T-helper 2 cell treated with Interferon-gamma antibody and Interleukin-4, amounts not matched to agents 5 μg/mL and 100 μg/mL, for 36 hours (primary cell): ENCODE measurements at regions not wholly inside any gene's neighbourhood (a gene's known extent, or its start where the extent isn't known, plus 50 kb on each side); places are given as distances from the start of the nearest gene placed in this dataset.

Source experiments
- DNase-seq: peaks from one replicate; pipeline ENCODE4 v3.0.0; 2021; ENCODE audit warnings: low spot score
- H3K27ac Mint-ChIP-seq: one replicate; pipeline ENCODE4 v1.8.0; 2021; ENCODE audit warnings: mild to moderate bottlenecking, mixed read lengths
- H3K27me3 Mint-ChIP-seq: one replicate; pipeline ENCODE4 v1.8.0; 2021; ENCODE audit warnings: low read depth, mixed read lengths
- H3K36me3 Mint-ChIP-seq: one replicate; pipeline ENCODE4 v1.8.0; 2021; ENCODE audit warnings: low read depth, mixed read lengths
- H3K4me1 Mint-ChIP-seq: one replicate; pipeline ENCODE4 v1.8.0; 2021; ENCODE audit warnings: low read depth, mixed read lengths
- H3K4me3 Mint-ChIP-seq: one replicate; pipeline ENCODE4 v1.8.0; 2022; ENCODE audit warnings: mild to moderate bottlenecking, moderate library complexity, mixed read lengths
- H3K9me3 Mint-ChIP-seq: one replicate; pipeline ENCODE4 v1.8.0; 2021; ENCODE audit warnings: mixed read lengths

DNA sequence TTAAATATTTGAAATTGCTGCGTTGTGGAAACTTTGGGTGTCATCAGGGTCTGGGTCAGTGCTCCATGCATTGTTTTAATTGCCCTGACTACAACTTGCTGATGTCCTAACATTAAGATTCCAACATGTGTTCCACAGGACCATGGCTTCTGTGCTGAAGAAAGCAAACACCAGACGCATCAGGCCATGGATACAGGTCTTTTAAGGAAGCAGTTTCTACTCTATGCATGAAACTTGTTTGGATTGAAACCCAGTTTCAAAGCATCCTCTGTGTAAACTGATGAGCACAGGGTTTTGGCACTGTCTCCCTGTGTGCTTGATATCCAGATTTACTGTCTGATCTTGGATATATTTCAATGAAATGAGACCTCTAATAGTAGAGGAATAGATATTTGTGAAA is 328.4 kb upstream of the SLC10A2 start:
- no peak overlapping the region for H3K4me3 Mint-ChIP-seq
- no peaks in the 10 kb centered on the region for H3K36me3 Mint-ChIP-seq
- H3K27ac Mint-ChIP-seq: no peak overlapping the region
- DNase-seq: no peak
- peaks cover 7% of the 10 kb centered on the region for H3K9me3 Mint-ChIP-seq
- H3K4me1 Mint-ChIP-seq: no peaks in the 10 kb centered on the region
- no peaks in the 10 kb centered on the region for H3K27me3 Mint-ChIP-seq

GRCh38 chr13:103391936-103392335 is 325.7 kb upstream of the SLC10A2 start:
- Mint-ChIP-seq H3K4me1 (no peaks in the 10 kb centered on the region), H3K4me3 (no peak overlapping the region), H3K9me3 (no peaks in the 10 kb centered on the region)

GRCh38 chr13:103388839-103389238 is 322.6 kb upstream of the SLC10A2 start:
- no peak for DNase-seq
- Mint-ChIP-seq H3K36me3 (no peaks in the 10 kb centered on the region), H3K9me3 (no peaks in the 10 kb centered on the region), H3K27me3 (no peaks in the 10 kb centered on the region), H3K27ac (no peak overlapping the region), H3K4me3 (no peak overlapping the region), H3K4me1 (no peaks in the 10 kb centered on the region)

More at GRCh38 chr13:103391936-103392335, 325.7 kb upstream of the SLC10A2 start:
- no peaks in the 10 kb centered on the region for H3K27me3 Mint-ChIP-seq
- no peaks in the 10 kb centered on the region for H3K36me3 Mint-ChIP-seq
- no peak for DNase-seq
- no peak overlapping the region for H3K27ac Mint-ChIP-seq

- no peak overlapping the region for H3K27ac Mint-ChIP-seq
- DNase-seq: no peak
- H3K4me3 Mint-ChIP-seq: no peak overlapping the region
- no peaks in the 10 kb centered on the region for H3K4me1 Mint-ChIP-seq
- no peaks in the 10 kb centered on the region for H3K36me3 Mint-ChIP-seq
- no peaks in the 10 kb centered on the region for H3K9me3 Mint-ChIP-seq
- H3K27me3 Mint-ChIP-seq: no peaks in the 10 kb centered on the region
Measured at GRCh38 chr13:103386341-103386740, 320.1 kb upstream of the SLC10A2 start.

DNA sequence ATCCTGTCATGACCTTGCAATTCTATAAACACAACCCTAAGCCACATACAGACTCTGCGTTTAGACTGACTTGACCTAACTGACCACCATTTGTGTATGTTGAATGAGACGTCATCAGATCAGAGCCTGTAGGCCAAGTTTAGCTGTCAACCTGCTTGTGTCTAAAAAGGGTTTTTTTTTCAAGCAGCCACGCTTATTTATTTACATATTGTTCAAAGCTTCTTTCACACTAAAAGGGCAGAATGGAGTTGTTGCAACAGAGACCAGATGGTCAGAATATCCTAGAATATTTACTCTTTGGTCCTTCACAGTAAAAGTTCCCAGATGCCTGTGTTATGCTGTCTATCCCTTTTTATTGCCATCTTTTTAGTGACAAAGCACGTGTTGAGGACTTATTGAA is 307.7 kb upstream of the SLC10A2 start:
- Mint-ChIP-seq H3K4me3 (no peak overlapping the region), H3K27me3 (no peaks in the 10 kb centered on the region), H3K36me3 (no peaks in the 10 kb centered on the region), H3K9me3 (peaks cover 15% of the 10 kb centered on the region), H3K4me1 (no peaks in the 10 kb centered on the region), H3K27ac (no peak overlapping the region)
- no peak for DNase-seq

DNA sequence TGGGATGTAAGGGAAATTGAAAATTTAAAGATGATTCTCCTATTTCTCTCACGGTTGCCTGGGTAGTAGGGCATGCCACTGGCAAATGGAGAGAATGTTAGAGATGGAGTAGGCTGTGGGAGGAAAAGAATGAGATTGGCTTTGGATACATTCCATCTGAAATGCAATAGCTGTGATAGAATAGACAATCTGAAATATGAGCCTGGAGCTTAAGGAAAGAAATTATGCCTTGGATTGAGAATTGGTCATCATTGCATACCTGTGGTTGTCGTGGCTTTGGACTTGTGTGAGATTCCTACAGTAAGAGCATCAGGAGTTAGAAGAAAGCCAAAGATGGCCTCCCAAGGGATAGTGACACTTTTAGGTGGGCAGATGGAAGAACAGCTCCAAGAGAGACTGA is 305.1 kb upstream of the SLC10A2 start:
- H3K27ac Mint-ChIP-seq: no peak overlapping the region
- no peaks in the 10 kb centered on the region for H3K4me1 Mint-ChIP-seq
- DNase-seq: no peak

GRCh38 chr13:103370790-103371189 is 304.6 kb upstream of the SLC10A2 start:
- no peak for DNase-seq
- Mint-ChIP-seq H3K36me3 (no peaks in the 10 kb centered on the region), H3K4me3 (no peak overlapping the region), H3K27me3 (no peaks in the 10 kb centered on the region), H3K27ac (no peak overlapping the region), H3K4me1 (no peaks in the 10 kb centered on the region), H3K9me3 (peaks cover 4% of the 10 kb centered on the region)

More for the DNA sequence above, 305.1 kb upstream of the SLC10A2 start:
- no peaks in the 10 kb centered on the region for H3K36me3 Mint-ChIP-seq
- H3K9me3 Mint-ChIP-seq: peaks cover 4% of the 10 kb centered on the region
- no peaks in the 10 kb centered on the region for H3K27me3 Mint-ChIP-seq
- no peak overlapping the region for H3K4me3 Mint-ChIP-seq

- Mint-ChIP-seq H3K27me3 (no peaks in the 10 kb centered on the region), H3K27ac (no peak overlapping the region), H3K9me3 (peaks cover 12% of the 10 kb centered on the region), H3K36me3 (no peaks in the 10 kb centered on the region), H3K4me3 (no peak overlapping the region), H3K4me1 (no peaks in the 10 kb centered on the region)
- DNase-seq: no peak
Measured at GRCh38 chr13:103358255-103358932, 292.2 kb upstream of the SLC10A2 start.

GRCh38 chr13:103356226-103356864 is 290.1 kb upstream of the SLC10A2 start:
- Mint-ChIP-seq H3K9me3 (peaks cover 12% of the 10 kb centered on the region), H3K27me3 (no peaks in the 10 kb centered on the region), H3K4me3 (no peak overlapping the region), H3K4me1 (no peaks in the 10 kb centered on the region), H3K36me3 (no peaks in the 10 kb centered on the region), H3K27ac (no peak overlapping the region)
- DNase-seq: no peak

DNA sequence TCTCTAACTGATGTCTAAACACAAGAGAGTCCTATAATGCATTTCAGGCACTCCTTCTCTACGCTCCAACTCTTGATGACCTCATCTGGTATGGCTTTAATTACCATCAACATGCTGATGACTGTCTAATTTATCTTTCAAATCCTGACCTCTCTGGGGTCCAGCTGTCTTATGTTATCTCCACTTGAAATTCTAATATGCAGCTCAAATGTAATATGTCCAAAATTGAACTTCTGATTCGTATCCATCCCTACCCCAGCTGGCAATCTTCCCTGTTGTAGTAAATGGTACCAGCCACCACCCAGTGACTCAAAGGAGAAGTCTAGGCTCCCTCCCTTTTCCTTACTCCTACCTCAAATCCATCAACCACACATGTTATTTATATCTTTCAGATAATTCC is 288.0 kb upstream of the SLC10A2 start:
- DNase-seq: no peak
- H3K27ac Mint-ChIP-seq: no peak overlapping the region
- no peaks in the 10 kb centered on the region for H3K36me3 Mint-ChIP-seq
- H3K4me1 Mint-ChIP-seq: no peaks in the 10 kb centered on the region
- no peak overlapping the region for H3K4me3 Mint-ChIP-seq
- peaks cover 12% of the 10 kb centered on the region for H3K9me3 Mint-ChIP-seq
- no peaks in the 10 kb centered on the region for H3K27me3 Mint-ChIP-seq

GRCh38 chr13:103351035-103351828 is 285.0 kb upstream of the SLC10A2 start:
- no peaks in the 10 kb centered on the region for H3K36me3 Mint-ChIP-seq
- no peaks in the 10 kb centered on the region for H3K27me3 Mint-ChIP-seq
- H3K9me3 Mint-ChIP-seq: peaks cover 19% of the 10 kb centered on the region
- no peak overlapping the region for H3K27ac Mint-ChIP-seq
- no peak overlapping the region for H3K4me3 Mint-ChIP-seq
- no peak for DNase-seq
- H3K4me1 Mint-ChIP-seq: no peaks in the 10 kb centered on the region

GRCh38 chr13:103350147-103350546 is 283.9 kb upstream of the SLC10A2 start:
- no peak overlapping the region for H3K4me3 Mint-ChIP-seq
- H3K27me3 Mint-ChIP-seq: no peaks in the 10 kb centered on the region
- H3K36me3 Mint-ChIP-seq: no peaks in the 10 kb centered on the region
- peaks cover 19% of the 10 kb centered on the region for H3K9me3 Mint-ChIP-seq
- no peak for DNase-seq
- no peaks in the 10 kb centered on the region for H3K4me1 Mint-ChIP-seq
- no peak overlapping the region for H3K27ac Mint-ChIP-seq

- no peaks in the 10 kb centered on the region for H3K36me3 Mint-ChIP-seq
- no peak overlapping the region for H3K27ac Mint-ChIP-seq
Measured at GRCh38 chr13:103349211-103349980, 283.2 kb upstream of the SLC10A2 start.

DNA sequence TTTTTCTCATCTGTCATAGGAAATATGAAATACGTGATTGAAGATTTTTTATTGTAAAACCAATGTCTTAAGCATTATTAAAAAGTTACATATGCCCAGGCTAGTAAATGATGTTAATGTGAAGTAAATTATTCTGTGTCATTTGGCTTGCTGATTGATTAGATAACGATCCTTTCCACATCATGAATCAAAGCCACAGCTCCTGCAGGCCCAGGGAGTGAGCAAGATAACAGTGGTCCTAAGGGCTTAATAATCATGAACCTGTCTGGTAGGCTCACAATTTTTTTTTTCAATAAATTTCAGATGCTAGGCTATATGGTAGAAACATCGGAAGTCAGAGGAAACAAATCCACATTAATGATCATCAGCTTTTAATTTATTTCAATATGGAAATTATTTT is 269.0 kb upstream of the SLC10A2 start:
- Mint-ChIP-seq H3K4me3 (no peak overlapping the region), H3K9me3 (peaks cover under 1% of the 10 kb centered on the region), H3K27ac (no peak overlapping the region), H3K4me1 (no peaks in the 10 kb centered on the region), H3K27me3 (no peaks in the 10 kb centered on the region), H3K36me3 (no peaks in the 10 kb centered on the region)
- no peak for DNase-seq

More at GRCh38 chr13:103349211-103349980, 283.2 kb upstream of the SLC10A2 start:
- Mint-ChIP-seq H3K4me1 (no peaks in the 10 kb centered on the region), H3K9me3 (peaks cover 24% of the 10 kb centered on the region), H3K4me3 (no peak overlapping the region), H3K27me3 (no peaks in the 10 kb centered on the region)
- DNase-seq: no peak
